HEK293T (cell line): ENCODE measurements at regions not wholly inside any gene's neighbourhood (a gene's known extent, or its start where the extent isn't known, plus 50 kb on each side); places are given as distances from the start of the nearest gene placed in this dataset.

Experiments
- ARNT ChIP-seq: fragments of 450-650 bp; IDR thresholded peaks from 2 replicates; pipeline ENCODE4 v1.6.1; 2017; ENCODE audit warnings: mild to moderate bottlenecking
- BHLHE40 ChIP-seq: fragments of 450-650 bp; IDR thresholded peaks from 2 replicates; pipeline ENCODE4 v1.6.1; 2016; ENCODE audit warnings: mild to moderate bottlenecking, moderate library complexity, borderline replicate concordance
- ELF4 ChIP-seq: fragments of 450-650 bp; IDR thresholded peaks from 2 replicates; pipeline ENCODE4 v1.6.1; 2017; ENCODE audit warnings: antibody characterized with exemption
- FOXK2 ChIP-seq: fragments of 450-650 bp; IDR thresholded peaks from 2 replicates; pipeline ENCODE4 v1.6.1; 2016; ENCODE audit warnings: mild to moderate bottlenecking
- FOXM1 ChIP-seq: fragments of 450-650 bp; IDR thresholded peaks from 2 replicates; pipeline ENCODE4 v1.6.1; 2017; ENCODE audit warnings: mild to moderate bottlenecking, borderline replicate concordance
- HDGF ChIP-seq: fragments of 450-650 bp; IDR thresholded peaks from 2 replicates; pipeline ENCODE4 v1.6.1; 2017; ENCODE audit warnings: antibody characterized with exemption, borderline replicate concordance
- NFRKB ChIP-seq: fragments of 450-650 bp; IDR thresholded peaks from 2 replicates; pipeline ENCODE4 v1.6.1; 2016; ENCODE audit warnings: mild to moderate bottlenecking, moderate library complexity
- PKNOX1 ChIP-seq: fragments of 450-650 bp; IDR thresholded peaks from 2 replicates; pipeline ENCODE4 v1.6.1; 2016

- TF ChIP-seq FOXM1 = no peak
- no peak for TF ChIP-seq BHLHE40
- no peak for TF ChIP-seq NFRKB
- TF ChIP-seq PKNOX1 = no peak
- TF ChIP-seq FOXK2 = no peak
- no peak for TF ChIP-seq HDGF
- TF ChIP-seq ELF4 = no peak
- TF ChIP-seq ARNT = no peak
Observed at GRCh38 chr3:177899275-177900067, 636.8 kb upstream of the KCNMB2 start.
